GM21619 (cell line): ENCODE measurements at regions not wholly inside any gene's neighbourhood (a gene's known extent, or its start where the extent isn't known, plus 50 kb on each side); places are given as distances from the start of the nearest gene placed in this dataset.
"Not testable (repeated sequence)": the region's sequence is repeated elsewhere in the genome, so short reads cannot be mapped to it uniquely, and the experiment has no call there.

ENCODE experiments used
- ATAC-seq: cut with Tn5 transposase; IDR thresholded peaks from one replicate; pipeline ENCODE4 v1.9.1; 2021; ENCODE audit not compliant: unreplicated experiment

DNA sequence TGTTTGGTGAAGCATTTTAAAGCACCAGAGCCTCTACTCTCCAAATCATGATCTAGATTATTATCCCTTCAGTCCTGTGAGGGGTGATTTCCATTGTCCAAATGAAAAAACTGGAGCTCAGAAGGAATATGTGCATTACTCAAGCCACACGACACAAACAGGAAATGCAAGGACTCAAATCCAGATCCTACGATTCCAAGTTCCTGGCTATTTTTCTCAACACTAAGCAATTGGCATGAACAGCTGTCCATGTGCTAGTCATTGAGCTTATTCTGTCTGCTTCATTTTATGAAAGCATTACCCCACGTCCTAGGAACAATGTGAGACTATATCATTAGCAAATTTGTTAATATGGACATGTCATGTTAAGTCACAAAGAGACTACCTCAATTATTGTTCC, 273.1 kb upstream of the LYPLAL1 start:
- ATAC-seq: no peak

DNA sequence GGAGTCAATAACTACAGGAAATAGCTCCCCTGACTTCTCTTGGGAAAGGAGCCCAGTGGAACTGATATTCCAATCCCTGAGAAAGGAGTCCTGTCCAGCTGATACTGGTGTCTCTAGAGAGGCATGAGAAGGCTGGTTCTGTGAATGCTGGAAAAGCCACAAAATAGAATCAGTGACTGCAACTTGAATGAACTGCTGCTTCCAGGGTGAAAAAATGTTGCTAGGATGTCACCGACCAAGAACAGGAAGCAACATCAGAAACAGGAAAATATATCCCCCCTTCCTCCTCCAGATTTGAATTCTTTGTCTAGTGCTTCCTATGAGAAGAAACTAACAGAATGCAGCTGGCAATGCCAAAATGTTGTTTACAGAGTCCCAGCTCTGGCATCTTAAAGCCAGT, 269.3 kb upstream of the LYPLAL1 start:
- no peak for ATAC-seq

DNA sequence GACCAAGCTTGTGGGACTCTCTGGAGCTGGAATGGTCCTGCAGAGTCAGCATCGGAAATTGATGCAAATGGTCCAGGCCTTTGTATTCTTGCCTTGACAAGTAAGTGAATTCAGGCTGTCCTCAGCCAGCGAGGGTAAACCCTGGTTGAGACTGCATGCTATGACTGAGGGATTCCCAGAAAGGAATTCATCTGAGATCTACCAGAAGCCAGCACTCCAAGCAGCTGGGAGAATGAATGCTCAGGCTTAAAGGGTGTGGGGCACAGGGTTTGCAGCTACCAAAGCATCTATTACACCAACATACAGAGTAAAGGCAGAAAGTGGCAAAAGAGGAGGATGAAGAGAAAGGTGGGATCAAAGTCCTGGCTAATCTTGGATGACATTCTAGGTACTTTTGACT, 257.0 kb upstream of the LYPLAL1 start:
- ATAC-seq: no peak

DNA sequence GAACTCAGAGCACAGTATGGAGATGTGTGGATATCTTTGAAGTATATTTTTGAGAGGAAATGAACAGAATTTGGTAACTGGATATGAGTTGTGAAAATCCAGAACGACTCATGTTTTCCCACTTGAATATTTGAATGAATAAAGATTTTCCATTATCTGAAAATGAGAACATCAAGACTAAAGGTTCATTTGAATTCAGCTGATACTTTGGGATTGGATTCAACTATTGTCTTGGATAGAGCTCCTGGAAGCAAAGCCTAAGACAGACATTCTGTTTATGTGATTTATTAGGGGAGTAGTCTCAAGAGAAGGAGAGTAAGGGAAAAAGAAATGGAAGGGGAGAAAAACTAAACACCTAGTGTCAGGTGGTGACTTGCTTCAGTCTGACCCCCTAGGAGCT, 256.0 kb upstream of the LYPLAL1 start:
- no peak for ATAC-seq

DNA sequence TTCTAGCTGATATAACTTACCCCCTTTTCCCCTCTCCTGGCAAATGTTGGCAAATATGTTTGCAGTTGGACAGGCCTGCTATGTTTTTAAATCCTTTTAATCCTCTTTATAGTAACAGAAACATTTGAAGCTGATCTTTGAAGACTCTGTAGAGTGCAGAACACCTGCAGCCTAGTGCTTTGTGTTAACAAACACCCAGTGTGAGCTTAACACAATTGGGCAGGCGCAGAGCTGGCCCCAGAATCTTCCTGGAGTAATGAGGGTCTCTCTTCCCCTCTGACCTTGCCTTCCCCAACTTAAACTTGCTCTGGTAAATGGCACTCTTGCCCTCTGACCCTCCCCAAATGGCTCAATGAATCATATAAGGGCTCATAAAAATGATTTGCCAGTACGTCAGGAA, 247.9 kb upstream of the LYPLAL1 start:
- ATAC-seq: no peak

DNA sequence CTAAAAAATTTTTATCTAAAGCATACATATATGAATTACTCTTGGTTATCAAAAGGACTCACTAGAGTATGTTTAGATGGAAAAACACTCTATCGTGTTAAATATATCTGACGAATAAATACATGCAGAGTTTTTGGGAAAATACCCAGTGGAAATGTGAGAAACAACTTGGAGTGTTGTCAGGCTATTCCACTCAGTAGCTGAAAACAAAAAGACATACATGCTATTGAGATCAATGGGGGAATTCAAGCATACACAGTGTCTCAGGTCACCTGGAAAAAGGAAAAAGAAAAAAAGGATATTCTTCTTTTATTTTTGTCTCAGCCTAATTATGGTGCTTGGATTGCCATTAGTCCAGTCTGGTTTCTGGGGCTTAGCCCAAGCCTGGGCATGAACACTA, 247.0 kb upstream of the LYPLAL1 start:
- no peak for ATAC-seq

DNA sequence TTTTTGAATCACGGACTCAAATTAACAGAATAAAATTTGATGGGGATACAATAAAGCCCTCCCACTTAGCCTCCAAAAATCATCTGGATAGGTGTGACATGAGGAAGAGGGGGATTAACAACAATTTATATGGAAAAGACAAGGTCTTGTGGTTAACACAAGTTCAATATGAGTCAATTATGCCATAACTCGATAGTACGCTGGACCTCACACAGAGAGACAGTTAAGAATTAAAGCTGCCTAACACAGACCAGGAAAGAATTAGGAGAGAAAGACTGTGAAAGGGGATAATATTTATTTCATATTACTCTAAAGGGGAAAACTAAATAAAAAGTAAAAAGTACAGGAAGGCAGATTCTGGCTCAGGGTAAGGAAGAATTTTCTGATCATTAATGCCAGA, 243.7 kb upstream of the LYPLAL1 start:
- ATAC-seq: no peak

DNA sequence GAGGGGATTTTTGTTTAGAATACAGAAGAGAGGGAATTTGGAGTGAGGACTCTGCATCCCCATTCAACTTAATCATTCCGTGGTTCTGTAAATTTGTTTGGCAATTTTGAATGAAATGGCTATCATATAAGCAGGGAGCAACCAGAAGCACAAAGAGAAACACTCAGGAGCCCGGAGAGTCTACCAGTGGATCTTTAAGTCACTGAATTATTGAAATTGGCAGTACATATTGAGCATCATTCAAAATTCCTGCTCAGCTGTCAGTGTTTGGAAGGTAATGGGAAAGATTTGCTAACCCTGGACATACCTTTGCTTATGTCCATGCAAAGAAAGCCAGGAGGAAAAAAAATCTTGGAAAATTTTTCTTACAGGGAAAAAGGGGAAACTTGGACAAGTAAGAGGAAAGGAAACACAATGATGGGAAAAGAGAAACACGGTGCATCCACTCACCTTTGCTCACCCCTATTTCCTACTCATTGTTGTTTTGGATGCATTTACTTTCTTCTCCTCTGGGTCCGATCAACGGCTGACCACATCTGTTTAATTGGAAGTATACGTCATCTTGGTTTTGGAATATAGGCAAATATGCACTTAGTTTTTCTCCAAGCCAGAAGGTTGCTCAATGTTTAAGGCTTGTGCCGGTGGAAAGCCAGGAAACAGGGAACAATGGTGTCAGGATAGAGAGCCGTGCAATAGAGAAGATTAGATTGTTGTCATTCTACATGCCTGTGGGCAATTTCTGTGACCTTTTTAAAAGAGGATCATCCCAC, 243.0 kb upstream of the LYPLAL1 start:
- ATAC-seq: no peak

DNA sequence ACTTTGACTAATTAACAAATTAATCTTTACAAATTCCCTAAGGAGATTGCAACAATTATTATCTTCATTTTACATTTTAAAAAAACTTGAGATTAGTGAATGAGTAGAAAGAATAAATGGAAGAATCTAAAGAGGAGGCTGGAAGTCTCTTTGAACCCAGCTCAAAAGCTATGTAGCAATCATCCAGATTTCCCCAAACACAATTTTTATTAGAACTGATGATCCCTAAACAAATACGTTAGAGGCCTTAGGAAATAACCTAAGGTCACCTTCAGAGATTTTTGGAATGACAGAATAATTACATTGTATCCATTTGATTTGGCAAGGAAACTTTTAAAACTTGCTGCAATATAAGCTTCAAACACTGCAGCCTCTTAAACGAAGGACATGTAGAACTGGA, 242.4 kb upstream of the LYPLAL1 start:
- no peak for ATAC-seq

DNA sequence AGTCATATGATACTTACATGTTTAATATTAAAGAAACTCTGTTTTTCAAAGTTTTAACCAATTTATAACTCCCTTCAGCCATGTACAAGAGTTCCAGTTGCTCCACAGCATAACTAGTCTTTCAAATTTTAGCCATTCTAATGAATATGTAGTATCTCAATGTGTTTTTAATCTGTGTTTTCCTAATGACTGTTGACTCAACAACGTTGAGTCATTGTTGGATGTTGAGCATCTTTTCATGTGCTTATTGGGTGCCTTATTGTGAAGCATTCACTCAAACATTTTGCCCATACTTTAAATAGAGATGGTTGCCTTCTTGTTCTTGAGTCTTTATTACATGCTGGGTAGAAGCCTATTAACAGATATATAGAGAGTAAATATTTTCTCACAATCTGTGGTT, 240.2 kb upstream of the LYPLAL1 start:
- no peak for ATAC-seq

DNA sequence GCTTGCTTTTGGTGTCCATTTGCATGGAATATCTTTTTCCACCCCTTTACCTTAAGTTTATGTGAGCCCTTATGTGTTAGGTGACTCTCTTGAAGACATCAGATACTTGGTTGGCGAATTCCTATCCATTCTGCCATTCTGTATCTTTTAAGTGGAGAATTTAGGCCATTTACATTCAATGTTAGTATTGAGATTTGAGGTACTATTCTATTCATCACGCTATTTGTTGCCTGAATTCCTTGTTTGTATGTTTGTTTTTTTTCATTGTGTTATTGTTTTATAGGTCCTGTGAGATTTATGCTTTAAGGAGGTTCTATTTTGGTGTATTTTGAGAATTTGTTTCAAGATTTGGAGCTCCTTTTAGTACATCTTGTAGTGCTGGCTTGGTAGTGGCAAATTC, 238.3 kb upstream of the LYPLAL1 start:
- not testable (repeated sequence) for ATAC-seq

DNA sequence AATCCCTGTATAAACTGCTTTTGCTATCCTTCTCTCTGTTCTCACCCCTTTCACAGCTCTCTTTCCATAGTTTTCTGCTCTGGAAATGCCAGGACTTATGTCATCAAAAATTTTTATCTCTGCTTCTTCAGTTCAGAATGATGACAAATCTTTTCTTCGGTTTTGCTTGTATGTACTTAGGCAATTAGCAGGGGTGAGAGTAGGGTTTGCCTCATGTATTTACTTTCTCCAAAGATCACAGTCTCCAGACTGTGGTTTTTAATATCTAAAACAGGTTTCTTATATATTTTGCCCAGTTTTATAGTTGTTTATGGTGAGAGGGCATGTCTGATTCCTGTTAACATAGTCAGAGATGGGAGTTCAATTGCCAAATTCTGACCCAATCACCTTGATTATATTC, 235.4 kb upstream of the LYPLAL1 start:
- no peak for ATAC-seq

DNA sequence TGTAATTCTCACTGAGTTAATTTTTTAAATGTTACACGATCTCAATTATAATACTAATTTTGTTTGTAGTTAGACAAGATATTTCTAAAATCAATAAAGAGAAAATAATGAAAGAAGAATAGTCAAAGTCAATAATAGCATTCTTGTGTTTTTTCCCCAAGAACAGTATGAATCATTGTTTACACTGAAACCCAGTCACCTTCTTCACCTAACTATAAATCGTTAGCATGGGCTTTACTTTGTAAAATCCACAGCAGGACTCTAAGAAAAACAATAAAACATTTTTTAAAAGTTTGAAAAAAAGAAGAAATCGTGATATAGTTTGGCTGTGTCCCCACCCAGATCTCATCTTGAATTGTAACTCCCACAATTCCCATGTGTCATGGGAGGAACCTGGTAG, 234.6 kb upstream of the LYPLAL1 start:
- ATAC-seq: no peak

DNA sequence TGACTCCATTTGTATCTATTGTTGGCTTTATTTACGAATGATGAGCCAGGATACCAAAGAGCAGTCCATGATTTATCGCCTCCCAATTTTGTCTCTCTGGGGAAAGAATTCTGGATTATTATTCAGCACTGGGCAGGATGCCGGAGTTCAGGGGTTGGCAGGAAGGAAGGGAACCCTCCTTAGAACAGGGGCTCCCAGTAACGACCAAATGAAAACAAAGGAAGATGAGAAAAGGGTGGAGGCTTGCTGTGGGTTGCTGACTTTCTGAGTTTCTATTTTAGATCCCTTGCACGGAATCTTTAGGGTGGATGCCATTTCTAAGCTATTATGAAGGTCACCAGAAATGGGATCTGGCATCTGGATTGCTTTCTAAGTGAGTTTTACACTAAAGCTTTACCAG, 231.2 kb upstream of the LYPLAL1 start:
- no peak for ATAC-seq

DNA sequence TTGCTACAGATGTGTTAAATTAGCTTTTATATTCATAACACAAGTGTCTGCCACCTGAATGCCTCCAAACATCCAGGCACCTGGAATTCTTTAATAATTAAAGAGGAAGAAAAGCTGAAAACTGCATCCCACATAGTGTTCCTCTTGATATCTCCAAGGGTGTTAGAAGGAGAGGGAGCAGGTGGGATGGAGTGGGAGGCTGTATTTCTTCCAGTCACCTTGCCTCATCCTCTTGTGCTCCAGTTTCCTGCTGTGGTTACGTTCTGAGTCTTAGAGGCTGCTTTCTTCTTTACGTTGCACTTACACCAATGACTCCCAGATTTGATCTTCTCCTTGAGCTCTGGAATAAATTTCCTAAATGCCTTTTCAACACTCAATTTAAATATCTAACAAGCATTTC, 230.3 kb upstream of the LYPLAL1 start:
- no peak for ATAC-seq

DNA sequence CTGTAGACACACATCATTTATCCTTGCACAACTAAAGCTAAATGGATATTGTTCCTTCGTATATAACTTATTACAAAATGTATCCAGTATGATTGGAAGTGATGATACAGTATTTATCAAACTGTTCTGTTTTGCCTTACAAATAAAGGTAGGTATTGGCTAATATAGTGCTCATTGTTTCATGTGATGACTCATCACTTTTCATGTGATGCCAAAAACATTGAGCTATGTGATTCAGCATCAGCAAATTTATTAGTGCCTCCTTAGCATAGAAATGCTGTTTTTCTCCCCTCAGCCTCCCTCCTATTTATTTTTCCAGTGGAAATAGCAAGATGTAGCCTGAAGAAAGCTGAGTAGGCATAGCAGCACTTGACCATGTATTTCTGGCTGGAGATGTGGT, 228.6 kb upstream of the LYPLAL1 start:
- no peak for ATAC-seq

DNA sequence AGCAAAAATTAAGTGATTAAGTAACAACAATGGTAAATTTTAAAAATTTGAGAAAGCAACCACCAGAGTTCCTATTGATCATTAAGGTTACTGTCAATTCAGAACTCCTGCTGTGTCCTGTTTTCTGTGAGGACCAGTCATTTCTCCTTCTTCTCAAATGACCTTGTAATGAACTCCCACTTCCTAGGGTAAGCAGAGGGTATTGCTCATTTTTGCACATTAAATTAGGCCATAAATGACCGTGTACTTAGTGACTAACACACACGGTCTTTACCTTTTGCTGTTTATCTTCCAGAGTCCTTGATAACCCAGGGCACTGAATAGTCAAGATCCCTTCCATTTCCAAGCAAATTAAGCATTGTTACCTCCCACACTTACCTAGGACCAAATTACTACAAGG, 227.5 kb upstream of the LYPLAL1 start:
- peak; percentile 68 for ATAC-seq

DNA sequence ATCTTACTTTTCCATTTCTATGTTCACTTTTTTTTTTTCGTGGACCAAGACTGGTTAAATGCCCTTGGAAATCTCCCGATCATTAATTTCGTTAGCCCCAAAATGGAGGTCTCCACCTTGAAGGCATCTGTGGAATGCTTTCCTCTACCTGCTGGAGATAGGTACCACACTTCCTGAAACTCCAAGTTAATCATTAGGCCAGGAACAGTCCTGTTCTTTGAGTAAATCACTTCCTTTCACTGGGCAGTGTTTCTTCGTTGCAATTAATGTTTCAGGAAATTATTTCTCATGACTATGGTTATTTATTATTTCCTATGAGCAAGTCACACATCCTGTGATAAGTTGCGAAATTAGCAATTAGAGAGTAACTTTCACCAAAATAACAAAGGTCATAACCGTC, 225.2 kb upstream of the LYPLAL1 start:
- no peak for ATAC-seq

DNA sequence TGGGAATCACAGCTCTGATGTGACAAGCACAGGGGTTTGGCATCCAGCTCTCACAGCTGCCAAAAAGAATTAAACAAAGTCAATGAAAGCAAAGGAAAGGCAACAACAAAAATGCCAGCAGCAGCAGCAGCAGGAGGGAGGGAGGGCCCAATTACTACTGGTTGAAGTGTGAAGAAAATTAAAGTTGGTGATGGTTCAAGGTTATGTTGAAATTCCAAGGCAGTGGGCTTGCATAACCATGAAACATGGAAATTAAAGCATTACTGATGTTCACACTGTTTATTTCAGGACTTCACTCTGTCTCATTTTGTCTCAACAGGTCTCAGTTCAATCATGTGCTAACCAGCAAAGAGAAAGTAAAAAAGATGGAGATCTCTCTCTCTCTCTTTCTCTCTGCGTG, 220.3 kb upstream of the LYPLAL1 start:
- no peak for ATAC-seq

DNA sequence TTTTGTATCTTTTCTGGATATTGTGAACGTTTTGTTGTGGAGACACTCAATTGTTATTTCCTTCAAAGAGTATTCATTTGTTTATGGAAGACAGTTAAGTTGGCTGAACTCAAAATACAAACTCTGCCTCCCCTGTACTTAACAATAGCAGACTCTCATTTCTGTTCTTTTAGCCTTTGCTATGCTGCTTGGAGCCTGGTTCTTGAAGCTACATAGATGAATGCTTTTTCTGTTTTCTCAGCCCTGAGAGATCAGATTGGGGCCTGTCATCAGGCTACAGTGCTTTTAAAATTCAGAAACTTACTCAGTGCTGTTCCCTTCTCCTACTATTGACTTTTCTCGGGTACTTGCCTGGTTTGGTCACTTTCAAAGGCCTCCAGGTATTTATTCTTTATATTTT, 215.7 kb upstream of the LYPLAL1 start:
- ATAC-seq: no peak

DNA sequence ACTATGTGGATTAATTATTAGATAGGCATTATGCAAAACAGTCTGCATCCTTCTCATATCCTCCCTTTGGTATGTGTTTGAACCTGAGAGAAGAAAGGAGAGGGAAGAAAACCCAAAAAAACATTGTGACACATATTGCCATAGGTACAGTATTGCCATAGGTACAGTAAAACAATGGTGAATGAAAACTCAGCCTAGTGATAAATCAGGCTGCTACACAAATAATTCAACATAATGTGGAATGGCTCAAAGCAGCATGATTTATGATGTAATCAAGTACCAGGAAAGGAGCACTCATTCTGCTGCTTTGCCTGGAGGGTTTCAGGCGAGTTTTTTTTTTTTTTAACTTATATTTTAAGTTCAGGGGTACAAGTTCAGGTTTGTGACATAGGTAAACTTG, 213.9 kb upstream of the LYPLAL1 start:
- no peak for ATAC-seq

DNA sequence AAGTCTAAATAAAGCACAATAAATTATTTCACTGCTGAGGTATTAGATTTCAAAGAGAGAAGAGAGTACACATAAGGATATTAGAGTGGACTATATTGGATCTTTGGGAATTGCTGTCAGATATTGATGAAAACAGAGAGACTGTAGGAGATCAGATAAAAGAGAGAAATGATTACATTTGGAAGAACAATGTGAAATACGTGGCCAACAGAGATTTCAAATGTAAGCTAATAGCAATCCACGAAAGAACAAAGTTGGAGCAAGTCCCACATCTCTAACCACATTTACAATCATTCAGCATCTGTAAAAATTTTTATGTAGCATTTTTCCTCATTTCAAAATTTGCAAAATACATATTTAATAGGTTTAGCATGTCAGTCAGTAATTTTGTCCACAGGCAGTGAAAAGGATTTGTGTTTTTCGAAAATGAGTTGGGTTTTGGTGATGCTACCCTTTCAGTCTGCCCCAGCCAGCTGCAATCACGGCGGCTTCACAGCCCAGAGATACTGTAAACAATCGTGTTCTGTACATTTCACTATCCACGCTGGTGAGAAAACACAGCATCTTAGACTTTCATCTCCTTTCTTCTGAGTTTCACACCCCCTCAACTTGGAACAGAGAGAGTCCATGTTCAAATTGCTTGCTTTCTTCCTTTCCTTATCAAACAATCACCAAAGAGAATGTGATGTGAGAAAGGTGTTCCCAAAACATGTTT, 209.1 kb upstream of the LYPLAL1 start:
- no peak for ATAC-seq

DNA sequence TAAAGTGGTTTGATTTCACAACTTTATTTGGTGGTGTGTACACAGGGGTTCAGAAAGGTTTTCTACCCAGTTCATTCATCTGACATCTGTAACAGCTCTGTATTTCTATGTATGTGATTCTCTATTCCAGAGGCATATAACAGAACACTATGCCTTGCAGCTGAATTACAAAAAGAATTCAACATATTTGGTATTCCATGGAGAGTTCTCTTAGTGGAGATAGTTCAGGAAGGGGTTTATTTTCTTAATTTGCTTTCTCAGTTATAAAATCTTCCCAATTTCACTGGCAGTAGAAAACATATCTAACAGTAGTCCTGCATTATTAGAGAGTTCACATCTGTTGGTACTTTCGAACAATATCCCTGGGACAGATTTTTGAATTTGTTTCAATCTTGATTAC, 207.9 kb upstream of the LYPLAL1 start:
- ATAC-seq: no peak
